D721Med (cell line): ENCODE measurements at regions not wholly inside any gene's neighbourhood (a gene's known extent, or its start where the extent isn't known, plus 50 kb on each side); places are given as distances from the start of the nearest gene placed in this dataset.
A peak's percentile ranks its signal among the peaks of the same experiment; 100 is the strongest.

Source experiments
- DNase-seq: peaks from one replicate; pipeline ENCODE4 v3.0.0; 2011; ENCODE audit warnings: low spot score; ENCODE audit not compliant: insufficient read length
- FAIRE-seq: peaks from 2 replicates; lab custom pipeline; 2011; peaks lifted over from hg19 to GRCh38; lab: Jason Lieb, UNC
- CTCF ChIP-seq: IDR thresholded peaks from 2 replicates; pipeline ENCODE4 v1.5.1; 2012; ENCODE audit warnings: mild to moderate bottlenecking, control low read depth; ENCODE audit not compliant: insufficient read depth; ENCODE audit errors: missing control alignments

DNA sequence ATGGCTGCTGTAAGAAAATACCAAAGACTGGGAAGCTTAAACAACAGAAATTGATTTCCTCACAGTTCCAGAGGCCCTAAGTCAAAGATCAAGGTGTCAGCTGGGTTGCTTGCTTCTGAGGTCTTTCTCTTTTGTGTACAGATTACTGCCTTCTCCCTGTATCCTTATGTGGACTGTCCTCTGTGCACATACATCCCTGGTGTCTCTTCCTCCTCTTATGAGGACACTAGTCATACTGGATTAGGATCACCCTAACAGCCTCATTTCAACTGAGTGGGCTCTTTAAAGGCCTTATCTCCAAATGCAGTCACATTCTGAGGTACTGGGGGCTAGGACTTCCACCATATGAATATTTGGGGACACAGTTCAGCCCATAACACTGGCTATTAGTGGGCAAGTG is 130.0 kb upstream of the DTNBP1 start:
- FAIRE-seq (no peak), DNase-seq (no peak)
- no peak for TF ChIP-seq CTCF

DNA sequence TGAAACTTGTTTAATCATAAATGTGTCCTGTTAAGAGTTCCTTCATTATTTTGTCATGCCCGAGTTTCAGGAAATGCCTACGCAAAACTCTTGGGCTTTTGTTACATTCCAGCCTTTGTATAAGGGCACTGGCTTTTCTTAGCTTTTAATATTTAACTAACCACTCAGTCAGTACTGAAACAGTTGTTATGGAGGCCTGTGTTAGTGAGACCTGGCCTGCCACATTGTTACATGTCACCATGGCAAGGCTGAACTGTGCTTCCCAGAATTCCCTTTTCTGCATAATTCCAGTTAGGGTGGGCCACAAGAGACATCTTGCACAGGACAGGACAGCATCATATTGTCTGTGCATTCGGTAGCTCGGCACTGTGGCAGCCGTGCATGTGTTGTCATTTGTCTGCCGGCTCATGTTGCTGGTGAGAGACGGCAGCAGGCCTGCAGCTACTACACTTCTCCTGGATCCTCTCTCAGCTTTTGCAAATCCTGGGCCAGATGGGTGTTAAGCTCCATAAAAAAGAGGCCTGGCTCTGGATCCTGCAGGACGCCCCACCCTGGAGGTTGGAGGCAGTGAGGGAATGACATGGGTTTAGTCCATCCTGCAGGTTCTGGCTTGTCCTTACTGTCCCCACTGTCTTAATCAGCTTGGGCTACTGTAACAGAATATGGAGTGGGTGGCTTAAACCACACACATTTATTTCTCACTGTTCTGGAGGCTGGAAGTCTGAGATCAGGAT is 128.8 kb upstream of the DTNBP1 start:
- DNase-seq (peak; percentile 31), FAIRE-seq (no peak)
- TF ChIP-seq CTCF: peak; percentile 18

DNA sequence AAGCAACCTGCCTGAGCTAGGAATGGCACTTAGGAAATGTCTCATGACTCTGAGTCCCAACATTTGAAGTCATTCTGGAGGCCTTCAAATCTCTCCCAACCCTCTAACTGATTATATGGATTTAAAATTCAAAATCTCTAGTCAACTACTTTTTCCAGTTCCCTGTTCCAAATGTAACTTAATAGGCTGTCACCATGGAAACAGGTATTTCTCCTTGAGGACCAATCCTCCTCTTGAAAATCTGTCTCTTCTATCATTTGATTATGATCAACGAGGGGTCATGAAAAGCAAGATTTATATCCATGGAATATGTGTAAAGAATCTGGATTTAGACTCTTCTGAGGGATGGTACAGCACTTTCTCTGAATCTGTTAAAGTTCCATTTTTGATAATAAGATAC is 127.3 kb upstream of the DTNBP1 start:
- TF ChIP-seq CTCF: no peak
- no peak for FAIRE-seq

DNA sequence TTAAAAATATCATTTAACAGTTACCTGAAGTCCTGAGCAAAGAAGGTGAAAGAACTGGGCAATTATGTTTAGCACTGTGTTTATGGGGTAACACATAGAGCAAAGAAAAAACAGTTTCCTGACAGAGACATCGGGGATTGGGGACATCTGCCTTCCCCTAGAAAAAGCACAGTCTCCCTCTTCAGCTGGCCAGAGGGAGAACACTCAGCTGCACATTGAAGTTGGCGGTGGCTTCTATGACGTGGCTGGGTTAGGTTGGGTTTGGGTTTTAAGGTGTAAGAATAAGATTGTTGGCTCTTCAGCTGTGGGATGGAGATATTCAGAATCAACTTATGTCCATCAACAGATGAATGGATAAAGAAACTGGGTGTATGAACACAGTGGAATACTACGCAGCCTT is 124.0 kb upstream of the DTNBP1 start:
- FAIRE-seq: no peak
- DNase-seq: no peak
- TF ChIP-seq CTCF: no peak

More for the DNA sequence above, 127.3 kb upstream of the DTNBP1 start:
- no peak for DNase-seq

DNA sequence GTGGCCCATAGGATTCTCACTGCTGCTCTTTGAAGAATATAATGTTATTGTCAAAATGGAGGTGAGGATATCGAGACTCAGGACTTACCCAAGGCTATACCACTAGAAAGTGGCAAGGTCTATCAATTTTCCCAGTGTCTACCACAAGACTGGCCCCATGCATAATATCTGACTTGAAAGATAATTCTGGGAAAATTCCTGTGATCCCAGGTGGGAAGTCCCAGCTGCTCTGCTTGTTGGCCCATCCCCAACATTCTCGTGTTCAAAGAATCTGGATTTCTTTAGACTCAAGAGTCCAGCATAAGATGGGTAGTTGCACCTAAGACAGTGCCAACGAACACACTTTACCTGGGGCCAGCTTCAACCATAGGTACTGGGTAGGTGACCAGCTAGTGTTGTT is 120.7 kb upstream of the DTNBP1 start:
- TF ChIP-seq CTCF: no peak
- FAIRE-seq: no peak

DNA sequence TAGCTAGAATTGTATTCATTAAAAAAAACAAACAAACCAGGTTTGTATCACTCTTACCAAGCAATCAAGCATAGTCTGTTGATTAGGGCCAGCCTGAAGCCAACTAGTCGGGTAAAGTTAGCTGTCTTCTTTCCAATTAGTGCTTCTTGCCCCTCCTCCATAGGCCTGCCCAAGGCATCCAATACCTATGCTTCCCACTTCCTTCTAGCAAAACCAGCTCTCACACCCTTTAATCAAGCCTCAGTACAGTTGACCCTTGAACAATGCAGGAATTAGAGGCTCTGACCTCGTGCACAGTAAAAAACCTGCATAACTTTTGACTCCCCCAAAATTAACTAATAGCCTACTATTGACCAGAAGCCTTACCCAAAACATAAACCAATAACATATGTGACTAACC is 119.1 kb upstream of the DTNBP1 start:
- FAIRE-seq: no peak
- TF ChIP-seq CTCF: no peak
- no peak for DNase-seq

More for the DNA sequence above, 120.7 kb upstream of the DTNBP1 start:
- no peak for DNase-seq

DNA sequence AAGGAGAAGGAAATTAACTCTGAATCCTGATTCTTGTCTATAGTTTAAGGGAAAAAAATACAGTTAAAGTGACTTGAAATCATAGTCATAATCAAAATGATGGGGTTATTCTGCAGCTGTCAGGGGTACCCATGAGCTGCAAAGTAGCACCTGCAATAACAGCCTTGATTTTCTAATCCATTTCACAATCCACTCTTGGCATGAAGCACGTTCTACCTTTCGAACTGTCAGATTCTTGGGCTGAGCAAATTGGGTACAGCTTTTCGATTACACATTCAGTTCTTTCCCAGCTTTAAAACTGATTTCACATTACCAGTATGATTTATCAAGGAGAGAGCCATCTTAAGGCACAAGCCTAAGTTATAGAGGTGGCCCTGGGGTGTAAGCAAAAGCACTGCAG is 118.5 kb upstream of the DTNBP1 start:
- no peak for FAIRE-seq
- TF ChIP-seq CTCF: no peak
- no peak for DNase-seq
